HEK293T (cell line): ENCODE measurements at regions not wholly inside any gene's neighbourhood (a gene's known extent, or its start where the extent isn't known, plus 50 kb on each side); places are given as distances from the start of the nearest gene placed in this dataset.

Experiments used
- CTCF ChIA-PET: fragments of 350-600 bp; formaldehyde crosslinking; extraction: SDS; loops from one replicate; lab custom pipeline; 2021; ENCODE audit warnings: antibody characterized with exemption, inconsistent platforms; lab: Yijun Ruan, JAX
- POLR2A ChIA-PET: fragments of 350-600 bp; formaldehyde crosslinking; extraction: SDS; loops from one replicate; lab custom pipeline; 2020; ENCODE audit warnings: antibody characterized with exemption, inconsistent platforms; lab: Yijun Ruan, JAX
- DNase-seq: peaks from one replicate; pipeline ENCODE4 v3.0.0; 2012; ENCODE audit warnings: mixed read lengths; ENCODE audit errors: extremely low spot score
- ARNT ChIP-seq: fragments of 450-650 bp; IDR thresholded peaks from 2 replicates; pipeline ENCODE4 v1.6.1; 2017; ENCODE audit warnings: mild to moderate bottlenecking
- BHLHE40 ChIP-seq: fragments of 450-650 bp; IDR thresholded peaks from 2 replicates; pipeline ENCODE4 v1.6.1; 2016; ENCODE audit warnings: mild to moderate bottlenecking, moderate library complexity, borderline replicate concordance
- CTBP1 ChIP-seq: fragments of 450-650 bp; IDR thresholded peaks from 2 replicates; pipeline ENCODE4 v1.6.1; 2016; ENCODE audit warnings: borderline replicate concordance
- ELF4 ChIP-seq: fragments of 450-650 bp; IDR thresholded peaks from 2 replicates; pipeline ENCODE4 v1.6.1; 2017; ENCODE audit warnings: antibody characterized with exemption
- FOXA1 ChIP-seq: fragments of 450-650 bp; IDR thresholded peaks from 2 replicates; pipeline ENCODE4 v1.6.1; 2016; ENCODE audit warnings: mild to moderate bottlenecking
- FOXK2 ChIP-seq: fragments of 450-650 bp; IDR thresholded peaks from 2 replicates; pipeline ENCODE4 v1.6.1; 2016; ENCODE audit warnings: mild to moderate bottlenecking
- FOXM1 ChIP-seq: fragments of 450-650 bp; IDR thresholded peaks from 2 replicates; pipeline ENCODE4 v1.6.1; 2017; ENCODE audit warnings: mild to moderate bottlenecking, borderline replicate concordance
- HDGF ChIP-seq: fragments of 450-650 bp; IDR thresholded peaks from 2 replicates; pipeline ENCODE4 v1.6.1; 2017; ENCODE audit warnings: antibody characterized with exemption, borderline replicate concordance
- L3MBTL2 ChIP-seq: fragments of 450-650 bp; conservative IDR thresholded peaks from 2 replicates; pipeline ENCODE4 v1.6.1; 2016; ENCODE audit warnings: mild to moderate bottlenecking
- LEF1 ChIP-seq: fragments of 450-650 bp; IDR thresholded peaks from 2 replicates; pipeline ENCODE4 v1.6.1; 2017; ENCODE audit warnings: mild to moderate bottlenecking, borderline replicate concordance
- NFRKB ChIP-seq: fragments of 450-650 bp; IDR thresholded peaks from 2 replicates; pipeline ENCODE4 v1.6.1; 2016; ENCODE audit warnings: mild to moderate bottlenecking, moderate library complexity
- SP1 ChIP-seq: fragments of 450-650 bp; IDR thresholded peaks from 2 replicates; pipeline ENCODE4 v1.6.1; 2017
- SUZ12 ChIP-seq: fragments of 450-650 bp; IDR thresholded peaks from 2 replicates; pipeline ENCODE4 v1.6.1; 2016; ENCODE audit warnings: mild to moderate bottlenecking
- TARDBP ChIP-seq: fragments of 450-650 bp; IDR thresholded peaks from 2 replicates; pipeline ENCODE4 v1.6.1; 2016
- ZNF384 ChIP-seq: fragments of 450-650 bp; IDR thresholded peaks from 2 replicates; pipeline ENCODE4 v1.6.1; 2016
- TF ChIP-seq, protein P1 (sequence below): fragments of 450-650 bp; IDR thresholded peaks from 2 replicates; pipeline ENCODE4 v1.6.1; 2016

DNA sequence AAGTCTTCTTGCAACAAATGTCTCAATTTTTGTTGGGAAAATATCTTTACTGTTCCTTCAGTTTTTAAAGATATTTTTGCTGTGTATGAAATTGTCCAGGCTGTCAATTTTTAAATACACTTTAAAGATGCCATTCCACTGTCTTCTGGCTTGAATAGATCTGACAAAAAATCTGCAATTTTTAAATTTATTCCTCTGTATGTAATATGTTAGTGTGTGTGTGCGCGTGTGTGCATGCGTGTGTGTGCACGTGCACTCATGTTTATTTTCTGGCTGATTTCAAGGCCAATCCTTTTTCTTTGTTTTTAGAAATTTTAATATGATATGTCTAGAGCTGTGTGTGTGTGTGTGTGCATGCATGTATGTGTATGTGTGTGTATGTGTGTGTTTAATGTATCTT is 263.2 kb upstream of the SESN3 start:
- no peak for DNase-seq
- ChIA-PET CTCF (no interaction called here), POLR2A (no interaction called here)
- TF ChIP-seq BHLHE40 (no peak), HDGF (no peak), FOXA1 (no peak), ZNF384 (no peak), CTBP1 (no peak), FOXM1 (no peak), SP1 (no peak), ARNT (no peak), NFRKB (no peak), LEF1 (no peak), L3MBTL2 (no peak), TARDBP (no peak), ELF4 (no peak), FOXK2 (no peak), SUZ12 (no peak)
- TF ChIP-seq, protein P1, sequence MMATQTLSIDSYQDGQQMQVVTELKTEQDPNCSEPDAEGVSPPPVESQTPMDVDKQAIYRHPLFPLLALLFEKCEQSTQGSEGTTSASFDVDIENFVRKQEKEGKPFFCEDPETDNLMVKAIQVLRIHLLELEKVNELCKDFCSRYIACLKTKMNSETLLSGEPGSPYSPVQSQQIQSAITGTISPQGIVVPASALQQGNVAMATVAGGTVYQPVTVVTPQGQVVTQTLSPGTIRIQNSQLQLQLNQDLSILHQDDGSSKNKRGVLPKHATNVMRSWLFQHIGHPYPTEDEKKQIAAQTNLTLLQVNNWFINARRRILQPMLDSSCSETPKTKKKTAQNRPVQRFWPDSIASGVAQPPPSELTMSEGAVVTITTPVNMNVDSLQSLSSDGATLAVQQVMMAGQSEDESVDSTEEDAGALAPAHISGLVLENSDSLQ, result no peak

DNA sequence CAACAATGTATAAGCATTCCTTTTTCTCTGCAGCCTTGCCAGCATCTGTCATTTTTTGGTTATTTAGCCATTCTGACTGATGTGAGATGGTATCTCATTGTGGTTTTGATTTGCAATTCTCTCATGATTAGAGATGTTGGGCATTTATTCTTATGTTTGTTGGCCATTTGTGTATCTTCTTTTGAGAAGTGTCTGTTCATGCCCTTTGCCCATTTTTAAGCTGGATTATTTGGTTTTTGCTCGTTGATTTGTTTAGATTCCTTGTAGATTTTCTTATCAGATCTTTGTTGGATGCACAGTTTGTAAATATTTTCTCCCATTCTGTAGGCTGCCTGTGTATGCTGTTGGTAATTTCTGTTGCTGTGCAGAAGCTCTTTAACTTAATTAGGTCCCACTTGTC is 259.6 kb upstream of the SESN3 start:
- CTCF ChIA-PET, result no interaction called here
- POLR2A ChIA-PET, result no interaction called here
- DNase-seq, result no peak
- TF ChIP-seq FOXM1 (no peak), ELF4 (no peak), LEF1 (no peak), TARDBP (no peak), SUZ12 (no peak)

DNA sequence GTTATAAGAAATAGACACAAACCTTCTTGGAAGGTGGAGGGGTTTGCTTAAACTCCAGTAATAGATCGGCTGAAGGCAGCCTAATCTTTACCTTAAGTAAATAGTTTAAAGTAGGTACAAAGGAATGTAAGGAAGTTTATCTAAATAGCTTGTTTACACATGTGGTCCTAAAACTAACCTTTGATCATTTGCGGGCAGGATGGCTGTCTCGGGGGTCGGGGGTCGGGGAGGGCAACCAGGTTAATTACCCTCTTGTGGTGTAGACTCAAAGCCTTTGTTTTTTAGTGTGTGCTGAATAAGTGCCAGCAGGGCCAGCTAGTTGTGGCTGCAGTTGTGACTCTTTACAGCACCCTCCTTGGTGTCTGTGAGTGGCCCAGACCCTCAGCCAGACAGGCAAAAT is 256.9 kb upstream of the SESN3 start:
- DNase-seq, result no peak
- TF ChIP-seq CTBP1 (no peak), BHLHE40 (no peak), ZNF384 (no peak), SP1 (no peak), SUZ12 (no peak), FOXK2 (no peak), FOXM1 (no peak), L3MBTL2 (no peak), FOXA1 (no peak)
- TF ChIP-seq, protein P1, result no peak
- POLR2A ChIA-PET, result no interaction called here
- CTCF ChIA-PET, result no interaction called here

DNA sequence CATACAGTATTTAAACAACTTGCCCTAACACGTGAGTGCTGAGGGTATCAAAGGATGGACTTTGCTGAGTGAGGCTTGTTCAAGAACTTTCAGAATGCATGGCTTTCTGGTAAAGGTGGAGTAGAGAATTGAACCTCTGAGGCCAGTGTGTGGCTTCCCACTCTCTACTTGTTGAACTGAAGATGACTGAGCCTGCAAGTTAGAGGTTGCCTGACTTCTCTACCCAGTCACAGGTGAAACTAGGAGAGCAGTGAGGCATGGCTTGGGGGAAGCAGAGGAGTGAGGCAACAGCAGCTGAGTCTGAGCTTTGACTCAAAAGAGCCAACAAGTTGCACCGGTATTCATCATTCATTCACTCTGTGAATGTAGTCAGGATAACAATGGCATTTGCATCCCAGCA is 256.4 kb upstream of the SESN3 start:
- DNase-seq, result no peak
- CTCF ChIA-PET, result no interaction called here
- no peak for TF ChIP-seq SP1
- no peak for TF ChIP-seq TARDBP
- no peak for TF ChIP-seq FOXA1
- TF ChIP-seq L3MBTL2, result no peak
- no peak for TF ChIP-seq NFRKB
- TF ChIP-seq ELF4, result no peak
- no peak for TF ChIP-seq HDGF
- POLR2A ChIA-PET, result no interaction called here

DNA sequence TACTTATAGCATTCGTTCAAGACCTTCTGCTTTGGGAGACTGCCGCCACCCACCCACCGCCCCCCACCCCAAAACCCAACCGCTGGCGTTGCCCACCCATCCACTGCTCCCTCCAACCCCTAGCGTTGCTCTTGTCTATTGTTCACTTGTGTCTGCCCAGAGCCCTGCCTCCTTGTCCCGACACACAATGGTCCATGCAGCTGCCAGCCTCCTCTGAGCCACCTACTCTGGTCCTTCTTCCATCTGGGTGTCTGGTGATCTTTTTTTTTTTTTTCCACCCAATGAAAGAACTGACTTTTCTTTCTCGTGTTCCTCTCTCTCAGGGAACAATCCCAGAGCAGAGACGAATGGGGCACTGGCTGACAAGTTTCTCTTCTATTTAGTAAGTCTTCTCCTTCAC is 256.0 kb upstream of the SESN3 start:
- DNase-seq, result no peak
- TF ChIP-seq, protein P1, result no peak
- TF ChIP-seq BHLHE40 (no peak), ZNF384 (no peak), ELF4 (no peak), FOXM1 (no peak), SP1 (no peak), CTBP1 (no peak), TARDBP (no peak), HDGF (no peak), LEF1 (no peak), SUZ12 (no peak), FOXK2 (no peak), FOXA1 (no peak), ARNT (no peak), NFRKB (no peak), L3MBTL2 (no peak)
- ChIA-PET POLR2A (no interaction called here), CTCF (interaction anchor here (0.7 kb wide), 1 partner anchor 12 kb away, joined by 4 read pairs; no protein-coding TSS in a partner anchor)

DNA sequence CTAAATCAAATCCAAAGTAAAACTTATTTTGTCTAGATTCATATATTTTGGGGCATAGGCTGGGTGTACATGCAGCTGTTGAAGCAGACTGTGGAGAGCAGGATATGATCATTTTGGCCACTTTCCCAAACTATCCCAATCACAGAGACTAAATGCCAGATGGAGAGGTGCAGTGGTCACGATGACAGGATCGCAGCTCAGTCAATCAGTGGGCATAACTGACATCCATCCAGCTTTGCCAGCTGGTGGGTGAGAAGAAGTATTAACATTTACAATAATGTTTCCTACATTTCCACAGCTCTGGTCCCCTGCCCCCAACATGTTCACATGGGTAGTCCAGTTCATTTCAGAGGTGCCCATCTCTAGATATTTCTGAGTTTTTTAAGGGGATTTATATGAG is 255.5 kb upstream of the SESN3 start:
- ChIA-PET CTCF (interaction anchor here (0.7 kb wide), 1 partner anchor 12 kb away, joined by 4 read pairs; no protein-coding TSS in a partner anchor), POLR2A (no interaction called here)
- TF ChIP-seq L3MBTL2 (no peak), SUZ12 (no peak), FOXM1 (no peak), ARNT (no peak), FOXK2 (no peak), ZNF384 (no peak), ELF4 (no peak), TARDBP (no peak), LEF1 (no peak), CTBP1 (no peak), BHLHE40 (no peak), NFRKB (no peak)
- TF ChIP-seq, protein P1, result no peak
- no peak for DNase-seq
